Stimulated activated CD4-positive, alpha-beta T cell treated with anti-CD3 and anti-CD28 coated beads, Interleukin-4, amount 100 ng/mL, for 24 hours (primary cell): ENCODE measurements at regions not wholly inside any gene's neighbourhood (a gene's known extent, or its start where the extent isn't known, plus 50 kb on each side); places are given as distances from the start of the nearest gene placed in this dataset.
"Not testable (repeated sequence)": the region's sequence is repeated elsewhere in the genome, so short reads cannot be mapped to it uniquely, and the experiment has no call there.

Source experiments
- DNase-seq: peaks from one replicate; pipeline ENCODE4 v3.0.0-alpha.2; 2020

DNA sequence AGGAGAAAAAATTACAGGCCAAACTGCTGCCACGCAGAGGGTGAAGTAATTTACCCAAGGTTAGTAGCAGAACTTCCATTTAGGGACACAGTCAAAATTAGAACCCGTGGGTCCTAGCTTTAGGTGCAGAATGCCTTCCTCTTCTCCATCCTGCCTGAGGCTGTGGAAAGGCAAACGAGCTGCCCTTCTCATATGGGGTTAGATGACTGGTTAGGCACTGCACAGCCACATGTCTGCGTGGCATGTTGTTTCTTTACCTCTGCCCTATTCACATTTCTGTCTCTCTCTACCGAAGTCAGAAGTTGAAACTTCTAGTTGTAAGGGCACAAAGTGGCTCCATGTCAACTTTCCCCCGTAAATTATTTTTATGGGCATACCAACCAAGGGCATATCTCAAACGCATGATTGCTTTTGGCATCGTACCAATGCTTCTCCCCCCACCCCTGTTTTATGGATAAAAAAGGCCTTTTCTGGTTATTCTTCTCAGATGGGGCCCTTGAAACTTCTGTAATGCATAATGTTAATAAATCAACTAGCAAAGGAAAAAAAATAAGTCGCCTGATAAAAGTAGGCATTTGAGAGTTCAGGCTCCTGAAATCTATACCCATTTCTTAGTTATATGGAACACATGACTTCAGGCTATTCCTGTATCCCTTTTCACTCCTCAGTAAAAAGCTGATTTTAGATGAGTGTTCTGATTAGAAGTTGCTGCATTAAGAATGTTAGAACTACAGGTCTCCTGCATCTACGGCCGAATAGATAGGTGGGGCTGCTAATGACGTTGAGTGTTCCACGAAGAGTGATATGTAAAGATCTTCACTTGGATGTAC lies 139.6 kb upstream of the NRIP1 start:
- DNase-seq: no peak

DNA sequence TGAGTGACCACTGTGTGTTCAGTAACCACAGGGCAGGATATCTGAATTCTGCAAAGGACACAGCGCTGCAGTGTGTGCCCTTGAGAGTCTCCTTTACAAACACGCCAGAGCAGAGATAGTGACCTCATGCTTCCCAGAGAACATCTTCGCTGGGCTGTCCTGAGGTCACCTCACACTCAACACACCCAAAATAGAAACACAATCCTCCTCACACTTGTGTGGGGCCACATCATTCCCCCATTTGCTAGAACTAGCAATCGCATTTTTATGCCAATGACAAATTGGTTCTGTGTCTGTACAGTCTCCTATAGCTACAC lies 140.1 kb upstream of the NRIP1 start:
- no peak for DNase-seq

DNA sequence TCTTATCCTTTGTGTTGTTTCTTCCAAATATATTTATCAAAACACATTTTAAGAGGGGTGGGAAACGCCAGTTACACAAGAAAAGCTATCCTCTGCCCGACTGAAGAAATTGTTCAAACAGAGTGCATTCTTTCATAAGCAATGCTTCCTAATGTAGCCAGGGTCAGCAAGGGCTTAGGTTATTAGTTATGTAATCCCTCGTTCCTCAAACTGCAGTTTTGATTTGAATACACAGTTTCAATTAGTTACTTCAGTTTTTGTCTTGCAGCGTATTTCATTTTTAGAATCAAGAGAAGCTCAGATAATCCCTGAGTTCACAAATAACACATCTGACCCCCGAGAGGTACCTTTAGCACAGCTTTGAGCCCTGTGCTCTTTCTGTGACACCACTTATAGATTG lies 141.7 kb upstream of the NRIP1 start:
- DNase-seq: no peak

- DNase-seq: no peak
These were observed 142.4 kb upstream of the NRIP1 start for GRCh38 chr21:15207231-15207630.

GRCh38 chr21:15207635-15208370 lies 143.0 kb upstream of the NRIP1 start:
- no peak for DNase-seq

GRCh38 chr21:15208786-15209185 lies 144.0 kb upstream of the NRIP1 start:
- no peak for DNase-seq

DNA sequence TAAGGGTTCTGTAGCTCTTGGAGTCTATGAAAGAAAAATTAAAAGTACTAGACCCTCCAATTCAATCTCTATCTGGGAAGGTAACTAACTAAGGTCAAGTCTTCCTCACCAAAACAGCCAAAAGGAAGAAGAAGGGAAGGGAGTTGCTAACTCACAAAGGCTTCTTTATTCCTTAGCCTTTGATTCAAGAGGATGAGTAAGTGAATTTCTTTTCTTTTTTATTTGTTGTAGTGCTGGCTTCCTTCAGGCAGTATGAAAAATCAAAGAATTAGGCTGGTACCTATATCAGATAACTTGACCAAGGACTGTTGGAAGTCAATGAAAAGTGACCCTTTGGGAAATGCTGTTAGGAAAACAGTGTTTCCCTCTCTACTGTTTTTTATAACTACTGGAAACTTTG lies 144.4 kb upstream of the NRIP1 start:
- no peak for DNase-seq

DNA sequence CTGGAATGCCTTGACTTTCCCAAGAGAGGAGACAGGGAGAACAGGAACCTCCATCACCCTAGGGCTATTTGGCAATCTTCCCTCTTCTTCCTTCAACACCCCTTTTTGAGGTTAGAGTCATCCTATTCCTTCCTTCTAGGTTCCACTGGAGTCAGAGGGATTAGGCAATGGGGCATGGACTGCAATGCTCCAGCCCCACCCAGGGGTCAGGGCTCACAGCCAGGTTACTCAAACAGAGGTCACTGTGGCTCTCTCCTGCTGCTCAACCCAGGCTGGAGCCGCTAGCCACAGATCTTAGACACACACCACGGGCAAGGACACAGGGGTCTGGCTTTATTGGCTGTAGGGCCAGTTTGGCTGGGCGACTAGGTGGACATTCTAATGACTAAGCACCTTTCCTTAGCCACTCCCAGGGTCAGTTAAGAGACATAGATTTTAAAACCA lies 145.5 kb upstream of the NRIP1 start:
- DNase-seq: no peak

- DNase-seq: no peak
These were observed 146.8 kb upstream of the NRIP1 start for GRCh38 chr21:15211491-15212133.

GRCh38 chr21:15212206-15212605 lies 147.4 kb upstream of the NRIP1 start:
- no peak for DNase-seq

- not testable (repeated sequence) for DNase-seq
These were observed 153.7 kb upstream of the NRIP1 start for GRCh38 chr21:15218476-15218875.

- no peak for DNase-seq
These were observed 154.2 kb upstream of the NRIP1 start for GRCh38 chr21:15219039-15219438.

DNA sequence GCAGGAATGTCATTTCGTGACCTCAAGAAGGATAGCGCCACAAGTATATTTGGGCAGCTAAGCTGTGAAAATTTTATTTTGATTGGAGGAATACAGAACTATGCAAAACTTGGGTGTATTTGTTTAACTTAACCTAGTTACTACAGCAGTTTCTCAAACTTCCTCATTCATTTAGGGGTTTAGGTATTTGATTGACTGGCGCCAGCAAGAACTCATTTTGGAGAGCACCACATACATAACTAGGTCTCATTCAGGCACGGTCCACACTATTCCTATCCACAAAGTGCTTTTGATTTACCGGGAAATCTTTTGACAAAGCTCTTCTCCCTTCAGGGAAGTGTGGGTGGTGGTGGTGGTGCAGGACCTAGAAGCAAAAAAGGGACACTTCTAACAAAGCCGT lies 155.1 kb upstream of the NRIP1 start:
- no peak for DNase-seq

DNA sequence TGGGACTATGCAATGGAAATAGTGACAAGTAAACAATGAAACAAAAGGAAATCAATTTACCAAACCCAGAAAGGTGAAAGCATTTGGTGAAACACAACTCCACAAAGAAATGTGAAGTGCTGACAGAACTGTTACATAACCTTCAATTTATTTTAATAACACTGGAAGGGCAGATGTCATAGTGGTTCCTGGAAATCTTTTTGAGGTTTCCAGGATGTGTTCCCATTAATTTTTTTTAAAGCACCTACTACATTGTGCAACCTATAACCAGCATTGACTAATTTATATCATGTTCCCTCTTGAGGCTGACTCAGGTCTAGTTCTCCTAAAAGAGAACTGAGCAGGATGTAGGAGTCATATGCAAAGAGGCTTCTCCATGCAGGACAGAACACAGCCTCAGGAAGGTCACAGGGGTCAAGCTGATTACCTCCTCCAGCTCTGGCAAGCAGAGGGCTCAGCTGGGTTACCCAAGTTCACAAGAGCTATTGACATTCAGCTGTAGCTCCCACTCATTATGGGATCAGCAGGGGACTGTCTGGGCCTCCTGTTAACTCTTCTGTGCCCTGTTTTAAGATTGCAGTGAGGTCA lies 157.1 kb upstream of the NRIP1 start:
- DNase-seq: no peak

GRCh38 chr21:15222707-15223106 lies 157.9 kb upstream of the NRIP1 start:
- DNase-seq: no peak

DNA sequence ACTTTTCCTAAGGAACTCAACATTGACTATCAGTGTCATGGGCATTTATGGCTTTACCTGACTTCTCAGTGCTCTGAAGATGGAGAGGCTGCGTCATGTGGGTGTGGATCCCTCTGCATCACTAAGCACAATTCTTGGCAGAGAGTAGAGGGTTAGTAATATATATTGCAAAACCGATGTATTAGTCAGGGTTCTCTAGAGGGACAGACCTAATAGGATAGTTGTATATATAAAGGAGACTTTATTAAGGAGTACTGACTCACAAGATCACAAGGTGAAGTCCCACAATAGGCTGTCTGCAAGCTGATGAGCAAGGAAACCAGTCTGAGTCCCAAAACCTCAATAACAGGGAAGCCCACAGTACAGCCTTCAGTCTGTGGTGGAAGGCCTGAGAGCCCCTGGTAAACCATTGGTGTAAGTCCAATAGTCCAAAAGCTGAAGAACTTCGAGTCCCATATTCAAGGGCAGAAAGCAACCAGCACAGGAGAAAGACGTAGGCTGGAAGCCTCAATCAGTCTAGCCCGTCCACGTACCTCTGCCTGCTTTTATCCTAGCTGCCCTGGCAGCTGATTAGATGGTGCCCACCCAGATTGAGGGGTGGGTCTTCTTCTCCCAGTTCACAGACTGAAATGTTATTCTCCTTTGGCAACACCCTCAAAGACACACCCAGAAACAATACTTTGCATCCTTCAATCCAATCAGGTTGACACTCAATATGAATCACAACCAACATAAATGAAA lies 159.7 kb upstream of the NRIP1 start:
- DNase-seq: no peak

- no peak for DNase-seq
These were observed 163.1 kb upstream of the NRIP1 start for GRCh38 chr21:15227919-15228318.

DNA sequence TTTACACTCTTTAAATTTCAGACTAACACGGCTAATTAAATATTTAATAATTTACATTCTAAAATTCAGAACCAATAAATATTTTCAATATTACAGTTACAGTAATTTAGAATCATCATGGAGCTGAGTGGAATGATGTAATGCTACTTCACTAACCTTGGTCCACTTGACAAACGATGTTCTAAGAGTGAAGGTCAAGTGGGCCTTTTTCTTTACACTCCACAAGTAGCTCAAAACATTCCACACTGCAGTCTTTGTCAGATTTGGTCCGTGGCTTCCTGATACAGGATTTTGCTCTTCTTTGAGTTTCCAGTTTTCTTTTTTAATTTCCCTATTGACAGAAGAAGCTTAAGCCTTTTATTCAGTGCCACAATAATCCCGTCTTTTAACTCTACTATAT lies 164.6 kb upstream of the NRIP1 start:
- DNase-seq: no peak

DNA sequence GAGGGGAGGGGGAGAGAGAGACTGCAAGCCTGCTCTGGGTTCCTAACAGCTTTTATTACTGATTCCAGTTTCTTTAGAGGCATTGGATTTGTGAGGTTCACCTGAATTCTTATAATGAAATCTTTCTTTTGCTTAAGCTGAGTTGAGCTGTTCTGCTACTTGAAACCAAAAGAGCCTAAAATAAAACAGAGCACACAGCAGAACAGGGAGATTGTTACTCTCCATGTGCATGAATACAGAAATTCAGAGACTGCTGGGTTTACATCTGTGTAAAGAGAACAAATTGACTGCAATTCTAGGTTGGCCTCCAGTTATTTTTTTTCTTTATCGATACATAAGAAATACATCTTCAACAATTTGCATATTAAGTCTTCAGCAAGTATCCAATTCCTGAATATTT lies 168.8 kb upstream of the NRIP1 start:
- DNase-seq: no peak

DNA sequence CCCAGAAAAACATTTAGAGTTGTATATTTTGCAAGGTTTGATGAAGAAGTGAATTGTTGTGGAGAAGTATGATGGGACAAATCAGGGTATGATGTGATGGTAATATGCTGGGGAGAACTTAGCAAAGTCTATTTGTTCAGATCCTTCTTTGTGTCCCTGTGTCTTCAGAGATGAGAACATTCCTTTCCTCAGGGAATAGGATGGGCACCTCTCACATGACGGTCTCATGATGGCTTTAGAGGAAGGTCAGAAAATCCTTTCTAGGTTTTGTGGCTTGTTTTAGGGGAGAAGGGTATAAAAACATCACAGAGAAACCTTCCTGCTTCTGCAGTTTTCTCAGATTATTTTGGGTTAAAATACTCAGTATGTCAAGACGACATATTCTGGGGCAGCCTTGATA lies 171.3 kb upstream of the NRIP1 start:
- DNase-seq: no peak

GRCh38 chr21:15240848-15241247 lies 176.0 kb upstream of the NRIP1 start:
- no peak for DNase-seq

DNA sequence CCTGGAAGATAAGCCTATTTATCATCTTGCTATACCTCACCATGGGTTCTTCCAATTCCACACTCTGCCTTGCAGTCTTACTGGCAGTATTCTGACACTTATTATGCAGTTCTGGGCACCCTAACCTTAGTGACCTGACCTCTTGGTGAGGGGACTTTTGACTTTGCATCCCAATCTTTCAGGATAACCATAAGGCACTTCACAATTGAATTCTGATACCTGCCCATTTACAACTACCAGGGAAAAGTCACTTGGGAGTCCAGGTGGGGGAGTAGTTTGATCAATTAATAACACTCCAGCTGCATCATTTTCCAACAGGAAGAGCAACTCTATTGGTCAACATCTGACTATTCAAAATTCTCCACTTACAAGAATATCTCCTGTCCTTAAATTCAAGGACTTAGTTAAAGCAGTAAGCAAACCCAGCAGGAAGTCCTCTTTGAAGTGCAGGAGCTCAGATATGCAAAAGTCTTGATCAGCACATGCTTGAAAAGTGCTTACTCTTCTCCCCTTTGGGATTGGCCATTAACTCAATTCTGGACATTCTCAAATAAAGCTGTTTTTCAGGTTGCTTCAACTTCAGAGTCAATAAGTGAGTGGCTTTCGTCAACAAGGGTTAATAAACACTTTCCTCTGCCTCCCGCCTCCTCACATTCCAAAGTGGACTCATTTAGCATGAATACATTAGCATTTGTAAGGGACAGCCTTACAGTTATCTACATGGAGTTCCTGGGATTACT lies 177.4 kb upstream of the NRIP1 start:
- DNase-seq: no peak
